SK-N-SH (cell line): ENCODE measurements at regions not wholly inside any gene's neighbourhood (a gene's known extent, or its start where the extent isn't known, plus 50 kb on each side); places are given as distances from the start of the nearest gene placed in this dataset.
A peak's percentile ranks its signal among the peaks of the same experiment; 100 is the strongest.

Experiments used
- CTCF ChIA-PET: fragments of 300-600, 350-600 bp; formaldehyde crosslinking; extraction: SDS; loops from one replicate; lab custom pipeline; 2021; lab: Yijun Ruan, JAX
- POLR2A ChIA-PET: fragments of 350-600 bp; sonication (Branson Sonifier 250); formaldehyde crosslinking; extraction: SDS; loops from one replicate; lab custom pipeline; 2020; ENCODE audit warnings: antibody characterized with exemption, inconsistent platforms; lab: Yijun Ruan, JAX
- DNase-seq: peaks from one replicate; pipeline ENCODE4 v3.0.0; 2012
- H2AFZ ChIP-seq: fragments of 200-600 bp; sonication (generic); 2 replicates; pipeline ENCODE4 v1.8.1; 2016; ENCODE audit warnings: antibody characterized with exemption, mild to moderate bottlenecking, low read depth
- H3F3A ChIP-seq: fragments of 200-600 bp; sonication (generic); replicated peaks from 2 replicates; pipeline ENCODE3; 2016; ENCODE audit warnings: antibody characterized with exemption, mild to moderate bottlenecking; ENCODE audit not compliant: insufficient read depth
- H3K27ac ChIP-seq, 2 experiments: fragments of 200-500 bp in 1 of 2; fragments of 200-600 bp in 1 of 2; sonication (Bioruptor generic) in 1 of 2; sonication (generic), shearing (Covaris generic) in 1 of 2; 2 replicates each; pipeline versions ENCODE4 v1.5.1 to v1.6.1; 2014 to 2016; ENCODE audit warnings: low read depth in 2 of 2, inconsistent platforms in 1 of 2, low read length in 1 of 2, mild to moderate bottlenecking in 1 of 2, mixed read lengths in 1 of 2
- H3K27me3 ChIP-seq: fragments of 200-600 bp; sonication (generic), shearing (Covaris generic); 2 replicates; pipeline ENCODE4 v1.6.1; 2016; ENCODE audit warnings: mixed run types; ENCODE audit not compliant: insufficient read depth
- H3K36me3 ChIP-seq, 2 experiments: fragments of 200-500 bp in 1 of 2; fragments of 200-600 bp in 1 of 2; sonication (Bioruptor generic) in 1 of 2; sonication (generic) in 1 of 2; replicated peaks in 1 of 2; 2 replicates each; pipeline versions ENCODE3 to v1.5.1; 2014 to 2016; ENCODE audit warnings: low read length in 1 of 2, mild to moderate bottlenecking in 1 of 2; ENCODE audit not compliant: insufficient read depth in 2 of 2, control insufficient read depth in 1 of 2
- H3K4me1 ChIP-seq, 2 experiments: fragments of 200-500 bp in 1 of 2; fragments of 200-600 bp in 1 of 2; sonication (Bioruptor generic) in 1 of 2; sonication (generic), shearing (Covaris generic) in 1 of 2; 2 replicates each; pipeline versions ENCODE4 v1.5.1 to v1.6.1; 2014 to 2016; ENCODE audit warnings: low read depth in 1 of 2, low read length in 1 of 2, mixed run types in 1 of 2; ENCODE audit not compliant: insufficient read depth in 2 of 2, control insufficient read depth in 1 of 2
- H3K4me2 ChIP-seq: fragments of 200-600 bp; sonication (generic), shearing (Covaris generic); 2 replicates; pipeline ENCODE4 v1.6.1; 2017; ENCODE audit warnings: mixed run types
- H3K4me3 ChIP-seq, 2 experiments: fragments of 200-500 bp in 1 of 2; fragments of 200-600 bp in 1 of 2; sonication (Bioruptor generic) in 1 of 2; sonication (generic), shearing (Covaris generic) in 1 of 2; 2 replicates each; pipeline versions ENCODE4 v1.5.1 to v1.8.1; 2014 to 2016; ENCODE audit warnings: low read depth in 2 of 2, inconsistent platforms in 1 of 2, low read length in 1 of 2, mild to moderate bottlenecking in 1 of 2, mixed read lengths in 1 of 2, moderate library complexity in 1 of 2
- H3K79me2 ChIP-seq: fragments of 200-600 bp; sonication (generic); 2 replicates; pipeline ENCODE4 v1.8.1; 2017; ENCODE audit warnings: mild to moderate bottlenecking; ENCODE audit not compliant: insufficient read depth
- H3K9ac ChIP-seq: fragments of 200-600 bp; sonication (generic); 2 replicates; pipeline ENCODE4 v1.6.1; 2017; ENCODE audit warnings: mixed run types
- H3K9me2 ChIP-seq: fragments of 200-600 bp; sonication (generic); 2 replicates; pipeline ENCODE4 v1.6.1; 2017; ENCODE audit warnings: mixed run types
- H3K9me3 ChIP-seq: fragments of 200-600 bp; sonication (generic); 2 replicates; pipeline ENCODE4 v1.6.1; 2017; ENCODE audit warnings: mixed run types, mild to moderate bottlenecking, moderate library complexity
- H4K20me1 ChIP-seq: fragments of 200-600 bp; sonication (generic); 2 replicates; pipeline ENCODE4 v1.6.1; 2017; ENCODE audit warnings: mild to moderate bottlenecking, mixed run types; ENCODE audit not compliant: insufficient read depth
- CHD2 ChIP-seq: fragments of 150-350 bp; IDR thresholded peaks from 2 replicates; pipeline ENCODE4 v1.6.1; 2018; ENCODE audit warnings: low read length; ENCODE audit not compliant: partially characterized antibody
- CTCF ChIP-seq: fragments of 200-600 bp; sonication (generic); IDR thresholded peaks from 2 replicates; pipeline ENCODE4 v1.6.1; 2017; ENCODE audit warnings: antibody characterized with exemption, mild to moderate bottlenecking, moderate library complexity
- EP300 ChIP-seq, 2 experiments: IDR thresholded peaks; 2 replicates each; pipeline versions ENCODE4 v1.4.0 to v1.6.1; 2012; ENCODE audit warnings: borderline replicate concordance in 1 of 2, low read depth in 1 of 2, low read length in 1 of 2
- EZH2phosphoT487 ChIP-seq: fragments of 200-600 bp; sonication (generic); IDR thresholded peaks from 2 replicates; pipeline ENCODE4 v1.6.1; 2017; ENCODE audit warnings: low read depth, mixed run types, mild to moderate bottlenecking, antibody characterized with exemption, moderate library complexity, borderline replicate concordance
- FOXJ3 ChIP-seq: sonication (generic); formaldehyde crosslinking; IDR thresholded peaks from 2 replicates; pipeline ENCODE4 v1.5.1; 2020; ENCODE audit warnings: mild to moderate bottlenecking, missing genetic modification reagents
- GATA2 ChIP-seq: sonication (generic); formaldehyde crosslinking; IDR thresholded peaks from 2 replicates; pipeline ENCODE4 v1.5.0; 2020; ENCODE audit warnings: mild to moderate bottlenecking, missing genetic modification reagents
- RAD21 ChIP-seq: IDR thresholded peaks from 2 replicates; pipeline ENCODE4 v1.6.1; 2012; ENCODE audit warnings: mild to moderate bottlenecking, low read length
- RCOR1 ChIP-seq: fragments of 150-350 bp; IDR thresholded peaks from 2 replicates; pipeline ENCODE4 v1.6.1; 2017; ENCODE audit warnings: antibody characterized with exemption, low read length
- TCF12 ChIP-seq: IDR thresholded peaks from 2 replicates; pipeline ENCODE4 v1.4.0; 2012
- WGBS: methylation state at CpG from one replicate; pipeline ENCODE4 v1.1.6; 2017; ENCODE audit warnings: low lambda C conversion rate; 5-methylcytosine and 5-hydroxymethylcytosine counted together
- TF ChIP-seq, protein P1 (sequence below): fragments of 150-350 bp; IDR thresholded peaks from 2 replicates; pipeline ENCODE4 v1.6.1; 2016; ENCODE audit warnings: mild to moderate bottlenecking, low read depth, low read length
- TF ChIP-seq, protein P2 (sequence below): IDR thresholded peaks from 2 replicates; pipeline ENCODE4 v1.4.0; 2012; ENCODE audit warnings: low read depth

DNA sequence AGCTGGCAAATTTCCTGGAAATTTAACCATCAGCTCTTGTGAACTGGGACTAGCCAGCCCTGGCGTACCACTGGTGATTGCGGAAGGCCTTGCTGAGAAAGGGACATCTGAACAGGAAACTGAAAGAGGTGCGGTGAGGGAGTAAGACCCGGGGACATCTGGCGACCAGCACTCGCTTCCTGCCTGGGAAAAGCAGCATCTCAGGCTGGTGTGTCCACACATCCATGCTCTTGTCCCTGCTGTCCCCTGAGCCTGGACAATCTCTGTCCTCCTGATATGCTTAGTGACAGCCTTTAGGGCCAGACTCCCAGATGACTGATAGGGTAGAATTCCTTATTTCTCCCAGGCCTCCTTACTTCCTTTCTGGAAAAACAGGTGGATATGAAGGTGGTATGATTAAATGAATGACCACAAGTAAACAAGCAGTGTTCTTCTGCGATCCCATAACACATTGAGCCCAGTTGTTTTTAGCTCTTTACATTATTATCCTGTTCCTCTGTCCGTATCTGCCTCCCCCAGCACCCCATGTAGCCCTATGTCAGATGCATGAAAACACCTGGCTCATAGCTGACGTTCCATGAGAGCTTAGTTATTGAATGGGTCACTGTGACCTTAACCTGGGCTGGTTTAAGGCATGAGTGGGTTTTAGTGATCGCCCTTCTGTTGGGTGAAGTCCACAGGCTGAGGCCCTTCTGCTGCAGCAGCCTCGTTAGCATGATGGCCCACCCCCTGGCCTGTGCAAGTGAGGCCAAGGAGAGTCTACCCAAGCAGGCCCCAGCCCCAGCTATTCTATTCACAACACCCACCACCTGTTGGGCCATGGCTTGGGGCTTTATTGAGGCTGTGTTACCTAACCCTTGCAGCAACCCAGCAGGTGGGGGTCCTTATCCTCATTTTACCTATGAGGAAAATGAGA, 76.1 kb upstream of the GADD45A start:
- TF ChIP-seq RAD21 (no peak), FOXJ3 (CRISPR knock-in tag) (peak; percentile 77; the same call in 1 of the 2 replicates), CHD2 (peak; percentile 71), GATA2 (CRISPR knock-in tag) (peak; percentile 90), RCOR1 (peak; percentile 90), CTCF (no peak), EZH2phosphoT487 (no peak), EP300 (IDR thresholded peaks at IDR 0.05; ENCODE audit: borderline replicate concordance in 1 of 2, low read depth in 1 of 2, low read length in 1 of 2) (peak in 1 of 2 experiments; percentile 87; a peak in 1 of 4 replicates), TCF12 (peak; percentile 53; the same call in 1 of the 2 replicates)
- TF ChIP-seq, protein P1, sequence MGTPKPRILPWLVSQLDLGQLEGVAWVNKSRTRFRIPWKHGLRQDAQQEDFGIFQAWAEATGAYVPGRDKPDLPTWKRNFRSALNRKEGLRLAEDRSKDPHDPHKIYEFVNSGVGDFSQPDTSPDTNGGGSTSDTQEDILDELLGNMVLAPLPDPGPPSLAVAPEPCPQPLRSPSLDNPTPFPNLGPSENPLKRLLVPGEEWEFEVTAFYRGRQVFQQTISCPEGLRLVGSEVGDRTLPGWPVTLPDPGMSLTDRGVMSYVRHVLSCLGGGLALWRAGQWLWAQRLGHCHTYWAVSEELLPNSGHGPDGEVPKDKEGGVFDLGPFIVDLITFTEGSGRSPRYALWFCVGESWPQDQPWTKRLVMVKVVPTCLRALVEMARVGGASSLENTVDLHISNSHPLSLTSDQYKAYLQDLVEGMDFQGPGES, result no peak
- TF ChIP-seq, protein P2, sequence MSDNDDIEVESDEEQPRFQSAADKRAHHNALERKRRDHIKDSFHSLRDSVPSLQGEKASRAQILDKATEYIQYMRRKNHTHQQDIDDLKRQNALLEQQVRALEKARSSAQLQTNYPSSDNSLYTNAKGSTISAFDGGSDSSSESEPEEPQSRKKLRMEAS, result no peak
- Histone ChIP-seq H3K36me3 (no peaks in the 10 kb centered on the region), H3K79me2 (no peaks in the 10 kb centered on the region), H3F3A (no peaks in the 10 kb centered on the region), H3K27ac (peak overlapping the region in 1 of 2 experiments; percentile 95; a peak in 2 of 4 replicates), H3K9me2 (no peaks in the 10 kb centered on the region), H3K4me3 (no peak overlapping the region), H2AFZ (no peak overlapping the region), H3K4me2 (no peak overlapping the region), H3K9me3 (no peaks in the 10 kb centered on the region), H3K4me1 (peaks cover 0 to 50% of the 10 kb centered on the region in 2 experiments; a peak in 2 of 4 replicates), H3K9ac (no peak overlapping the region), H3K27me3 (no peaks in the 10 kb centered on the region), H4K20me1 (no peaks in the 10 kb centered on the region)
- peak; percentile 78 for DNase-seq
- ChIA-PET CTCF (interaction anchor here (0.6 to 2.4 kb wide), 4 partner anchors 12 to 151 kb away, joined by 3 to 10 read pairs (median 3); no protein-coding TSS in a partner anchor), POLR2A (interaction anchor here (1.4 kb wide), 1 partner anchor 77 kb away, joined by 9 read pairs; the partner anchor contains the start of gene GADD45A)
- WGBS, result 72% methylated on average over 9 of the region's 11 CpGs
